Prostate gland (tissue), 2 donors: ENCODE measurements at regions not wholly inside any gene's neighbourhood (a gene's known extent, or its start where the extent isn't known, plus 50 kb on each side); places are given as distances from the start of the nearest gene placed in this dataset.
"Not testable (repeated sequence)": the region's sequence is repeated elsewhere in the genome, so short reads cannot be mapped to it uniquely, and the experiment has no call there.

Experiments
- DNase-seq: peaks from one replicate; pipeline ENCODE4 v3.0.0-alpha.2; 2019; ENCODE audit warnings: low spot score
- H3K27ac ChIP-seq, 2 donors: fragments of 200-600 bp; sonication (generic); 2 replicates each; pipeline ENCODE4 v1.5.1; 2017 to 2019
- H3K27me3 ChIP-seq: fragments of 200-600 bp; sonication (generic); replicated peaks from 2 replicates; pipeline ENCODE4 v1.5.1; 2019; ENCODE audit not compliant: insufficient read depth
- H3K36me3 ChIP-seq, 2 donors: fragments of 200-600 bp; sonication (generic); 1 replicate in 1 of 2; 2 replicates in 1 of 2; pipeline versions ENCODE4 v1.5.1 to v1.8.1; 2017 to 2019
- H3K4me1 ChIP-seq: fragments of 200-600 bp; sonication (generic); replicated peaks from 2 replicates; pipeline ENCODE4 v1.5.1; 2019
- H3K4me3 ChIP-seq, 2 donors: fragments of 200-600 bp; sonication (generic); 2 replicates each; pipeline ENCODE4 v1.5.1; 2017 to 2019
- H3K9me3 ChIP-seq: fragments of 200-600 bp; sonication (generic); 2 replicates; pipeline ENCODE4 v1.5.1; 2017
- CTCF ChIP-seq, 4 experiments: fragments of 200-600 bp in 2 of 4; fragments of 450-650 bp in 2 of 4; sonication (generic) in 2 of 4; IDR thresholded peaks; 1 replicate in 3 of 4; 2 replicates in 1 of 4; pipeline ENCODE4 v1.5.1; 2016 to 2019; ENCODE audit warnings: antibody characterized with exemption in 4 of 4, mild to moderate bottlenecking in 2 of 4, moderate library complexity in 2 of 4
- POLR2A ChIP-seq: fragments of 450-650 bp; IDR thresholded peaks from one replicate; pipeline ENCODE4 v1.6.1; 2016; ENCODE audit warnings: antibody characterized with exemption, mild to moderate bottlenecking
- POLR2AphosphoS5 ChIP-seq: sonication (generic); formaldehyde crosslinking; IDR thresholded peaks from one replicate; pipeline ENCODE4 v1.6.1; 2017; ENCODE audit warnings: antibody characterized with exemption
- WGBS: methylation state at CpG from one replicate; pipeline ENCODE4 v1.1.5; 2018; 5-methylcytosine and 5-hydroxymethylcytosine counted together
- intact Hi-C: fragments of 100-400 bp; cut with DNase I; formaldehyde crosslinking; loops from one replicate; pipeline ENCODE4 v1.14.2; 2022

GRCh38 chr14:23877538-23878180, 75.9 kb upstream of the DHRS4 start:
- TF ChIP-seq POLR2AphosphoS5 = no peak
- TF ChIP-seq CTCF (IDR thresholded peaks at IDR 0.05) = no peak
- TF ChIP-seq POLR2A = no peak
- Histone ChIP-seq H3K4me1 (no peaks in the 10 kb centered on the region), H3K27ac (no peak overlapping the region), H3K4me3 (no peak overlapping the region), H3K27me3 (no peaks in the 10 kb centered on the region), H3K36me3 (no peaks in the 10 kb centered on the region), H3K9me3 (no peaks in the 10 kb centered on the region)
- no peak for DNase-seq
- intact Hi-C loops = no loop called here
- WGBS = 90% methylated on average over 4 of the region's 4 CpGs

GRCh38 chr14:23881282-23881681, 72.3 kb upstream of the DHRS4 start:
- Histone ChIP-seq H3K27me3 (no peaks in the 10 kb centered on the region), H3K4me1 (no peaks in the 10 kb centered on the region), H3K9me3 (no peaks in the 10 kb centered on the region), H3K36me3 (no peaks in the 10 kb centered on the region), H3K4me3 (no peak overlapping the region), H3K27ac (no peak overlapping the region)
- intact Hi-C loops = no loop called here
- TF ChIP-seq POLR2AphosphoS5 (no peak), CTCF (IDR thresholded peaks at IDR 0.05) (no peak), POLR2A (no peak)
- 92% methylated on average over 1 of the region's 1 CpG for WGBS
- no peak for DNase-seq

GRCh38 chr14:23883684-23884540, 69.7 kb upstream of the DHRS4 start:
- TF ChIP-seq POLR2AphosphoS5 = no peak
- TF ChIP-seq POLR2A = no peak
- TF ChIP-seq CTCF (IDR thresholded peaks at IDR 0.05) = no peak
- H3K4me3 ChIP-seq = no peak overlapping the region
- H3K27ac ChIP-seq = no peak overlapping the region
- no peaks in the 10 kb centered on the region for H3K36me3 ChIP-seq
- no peaks in the 10 kb centered on the region for H3K9me3 ChIP-seq
- intact Hi-C loops = no loop called here
- WGBS = 30% methylated on average over 13 of the region's 13 CpGs
- no peak for DNase-seq
- no peaks in the 10 kb centered on the region for H3K4me1 ChIP-seq
- H3K27me3 ChIP-seq = no peaks in the 10 kb centered on the region

- H3K4me1 ChIP-seq = no peaks in the 10 kb centered on the region
- 70% methylated on average over 5 of the region's 5 CpGs for WGBS
- no peaks in the 10 kb centered on the region for H3K9me3 ChIP-seq
- intact Hi-C loops = no loop called here
- H3K36me3 ChIP-seq = no peaks in the 10 kb centered on the region
- H3K4me3 ChIP-seq = no peak overlapping the region
- TF ChIP-seq POLR2A (no peak), CTCF (IDR thresholded peaks at IDR 0.05) (no peak), POLR2AphosphoS5 (no peak)
- H3K27ac ChIP-seq = no peak overlapping the region
- DNase-seq = no peak
- no peaks in the 10 kb centered on the region for H3K27me3 ChIP-seq
Observed at GRCh38 chr14:23884541-23884904, 69.0 kb upstream of the DHRS4 start.

GRCh38 chr14:23887536-23887935, 66.0 kb upstream of the DHRS4 start:
- Histone ChIP-seq H3K4me1 (no peaks in the 10 kb centered on the region), H3K27ac (no peak overlapping the region), H3K27me3 (no peaks in the 10 kb centered on the region), H3K4me3 (no peak overlapping the region), H3K36me3 (no peaks in the 10 kb centered on the region), H3K9me3 (no peaks in the 10 kb centered on the region)
- intact Hi-C loops = no loop called here
- TF ChIP-seq CTCF (IDR thresholded peaks at IDR 0.05) (no peak), POLR2AphosphoS5 (no peak), POLR2A (no peak)
- WGBS = 100% methylated on average over 1 of the region's 1 CpG
- no peak for DNase-seq

GRCh38 chr14:23891717-23892116, 61.9 kb upstream of the DHRS4 start:
- H3K36me3 ChIP-seq, H3K27ac ChIP-seq, intact Hi-C loops, H3K9me3 ChIP-seq, H3K4me3 ChIP-seq, H3K27me3 ChIP-seq, H3K4me1 ChIP-seq, DNase-seq: not testable (repeated sequence)
- whole genome bisulfite sequencing = 94% methylated on average over 26 of the region's 26 CpGs

- H3K36me3 ChIP-seq, DNase-seq, H3K4me3 ChIP-seq, intact Hi-C loops, H3K4me1 ChIP-seq, H3K27ac ChIP-seq, H3K27me3 ChIP-seq, H3K9me3 ChIP-seq: not testable (repeated sequence)
- 87% methylated on average over 3 of the region's 3 CpGs for WGBS
Observed at GRCh38 chr14:23892289-23892688, 61.3 kb upstream of the DHRS4 start.
